H1 (cell line): ENCODE measurements at regions not wholly inside any gene's neighbourhood (a gene's known extent, or its start where the extent isn't known, plus 50 kb on each side); places are given as distances from the start of the nearest gene placed in this dataset.

ENCODE experiments used
- BCL11A ChIP-seq, 2 experiments: IDR thresholded peaks; one replicate each; pipeline ENCODE4 v1.6.1; 2011; ENCODE audit warnings: low read depth in 2 of 2, low read length in 2 of 2, mild to moderate bottlenecking in 2 of 2
- BRCA1 ChIP-seq: IDR thresholded peaks from 2 replicates; pipeline ENCODE4 v1.6.1; 2012; ENCODE audit warnings: low read depth, low read length, improper control_type of control experiment
- CREB1 ChIP-seq: IDR thresholded peaks from 2 replicates; pipeline ENCODE4 v1.6.1; 2012; ENCODE audit warnings: inconsistent platforms
- CTCF ChIP-seq, 3 experiments: IDR thresholded peaks; 1 replicate in 2 of 3; 2 replicates in 1 of 3; pipeline versions ENCODE4 v1.5.1 to v1.6.1; 2011; ENCODE audit warnings: low read length in 3 of 3, mild to moderate bottlenecking in 3 of 3, inconsistent platforms in 2 of 3, low read depth in 1 of 3, moderate library complexity in 1 of 3; ENCODE audit not compliant: insufficient read depth in 1 of 3; ENCODE audit errors: control extremely low read depth in 1 of 3
- EZH2 ChIP-seq: fragments of 200-600 bp; sonication (generic); IDR thresholded peaks from 2 replicates; pipeline ENCODE4 v1.7.1; 2012; ENCODE audit warnings: low read depth, mild to moderate bottlenecking, moderate library complexity, low read length, inconsistent platforms; ENCODE audit not compliant: severe bottlenecking
- POLR2A ChIP-seq, 2 experiments: IDR thresholded peaks; 1 replicate in 1 of 2; 2 replicates in 1 of 2; pipeline ENCODE4 v1.6.1; 2011; ENCODE audit warnings: low read depth in 2 of 2, low read length in 2 of 2, mild to moderate bottlenecking in 2 of 2; ENCODE audit errors: control extremely low read depth in 1 of 2
- POLR2AphosphoS5 ChIP-seq: IDR thresholded peaks from 2 replicates; pipeline ENCODE4 v1.6.1; 2011; ENCODE audit warnings: low read depth, low read length
- POU5F1 ChIP-seq: IDR thresholded peaks from 2 replicates; pipeline ENCODE4 v1.6.1; 2011; ENCODE audit warnings: low read depth, mild to moderate bottlenecking, low read length, moderate library complexity
- RXRA ChIP-seq: IDR thresholded peaks from 2 replicates; pipeline ENCODE4 v1.6.1; 2011; ENCODE audit warnings: low read depth, mild to moderate bottlenecking, low read length, moderate library complexity; ENCODE audit not compliant: insufficient read depth
- SIN3A ChIP-seq, 2 experiments: IDR thresholded peaks in 1 of 2; conservative IDR thresholded peaks in 1 of 2; 2 replicates each; pipeline ENCODE4 v1.6.1; 2011 to 2012; ENCODE audit warnings: low read length in 2 of 2, improper control_type of control experiment in 1 of 2, low read depth in 1 of 2, mild to moderate bottlenecking in 1 of 2
- TF ChIP-seq, protein P1 (sequence below): IDR thresholded peaks from 2 replicates; pipeline ENCODE4 v1.6.1; 2012; ENCODE audit warnings: inconsistent platforms

GRCh38 chr20:46789339-46790028 is 80.0 kb downstream of the SLC2A10 start:
- no peak for TF ChIP-seq BCL11A (IDR thresholded peaks at IDR 0.05; ENCODE audit: low read depth in 2 of 2, low read length in 2 of 2)
- no peak for TF ChIP-seq POU5F1
- TF ChIP-seq POLR2AphosphoS5: no peak
- no peak for TF ChIP-seq SIN3A (conservative IDR thresholded peaks at IDR 0.05 in 1 of 2, IDR thresholded peaks at IDR 0.05 in 1 of 2; ENCODE audit: low read depth in 1 of 2, low read length in 2 of 2)
- TF ChIP-seq, protein P1, sequence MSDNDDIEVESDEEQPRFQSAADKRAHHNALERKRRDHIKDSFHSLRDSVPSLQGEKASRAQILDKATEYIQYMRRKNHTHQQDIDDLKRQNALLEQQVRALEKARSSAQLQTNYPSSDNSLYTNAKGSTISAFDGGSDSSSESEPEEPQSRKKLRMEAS: no peak
- TF ChIP-seq CTCF (IDR thresholded peaks at IDR 0.05; ENCODE audit: control extremely low read depth in 1 of 3, insufficient read depth in 1 of 3, low read depth in 1 of 3, low read length in 3 of 3): no peak
- no peak for TF ChIP-seq POLR2A (IDR thresholded peaks at IDR 0.05; ENCODE audit: control extremely low read depth in 1 of 2, low read depth in 2 of 2, low read length in 2 of 2)
- TF ChIP-seq EZH2: no peak
- TF ChIP-seq RXRA: no peak
- TF ChIP-seq BRCA1: no peak
- no peak for TF ChIP-seq CREB1
